ENCODE measurements at regions not wholly inside any gene's neighbourhood (a gene's known extent, or its start where the extent isn't known, plus 50 kb on each side); places are given as distances from the start of the nearest gene placed in this dataset.

DNA sequence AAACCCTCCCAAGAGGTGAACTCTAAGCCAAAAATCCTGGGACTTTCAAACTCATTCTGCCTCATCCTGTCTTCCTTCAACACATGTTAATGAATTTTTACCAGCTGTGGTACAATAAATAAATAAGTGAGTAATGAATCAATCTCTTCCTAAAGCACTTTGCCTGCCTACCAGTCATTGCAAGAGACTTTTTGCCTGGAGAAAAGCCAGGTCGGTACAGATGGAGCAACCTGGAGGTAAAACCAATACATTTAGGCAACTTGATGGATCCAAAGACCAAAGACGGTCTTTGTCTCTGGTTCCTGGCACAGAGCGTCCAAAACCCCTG is 324.2 kb downstream of the PMP22 start (continued):
- TF ChIP-seq, protein P1, sequence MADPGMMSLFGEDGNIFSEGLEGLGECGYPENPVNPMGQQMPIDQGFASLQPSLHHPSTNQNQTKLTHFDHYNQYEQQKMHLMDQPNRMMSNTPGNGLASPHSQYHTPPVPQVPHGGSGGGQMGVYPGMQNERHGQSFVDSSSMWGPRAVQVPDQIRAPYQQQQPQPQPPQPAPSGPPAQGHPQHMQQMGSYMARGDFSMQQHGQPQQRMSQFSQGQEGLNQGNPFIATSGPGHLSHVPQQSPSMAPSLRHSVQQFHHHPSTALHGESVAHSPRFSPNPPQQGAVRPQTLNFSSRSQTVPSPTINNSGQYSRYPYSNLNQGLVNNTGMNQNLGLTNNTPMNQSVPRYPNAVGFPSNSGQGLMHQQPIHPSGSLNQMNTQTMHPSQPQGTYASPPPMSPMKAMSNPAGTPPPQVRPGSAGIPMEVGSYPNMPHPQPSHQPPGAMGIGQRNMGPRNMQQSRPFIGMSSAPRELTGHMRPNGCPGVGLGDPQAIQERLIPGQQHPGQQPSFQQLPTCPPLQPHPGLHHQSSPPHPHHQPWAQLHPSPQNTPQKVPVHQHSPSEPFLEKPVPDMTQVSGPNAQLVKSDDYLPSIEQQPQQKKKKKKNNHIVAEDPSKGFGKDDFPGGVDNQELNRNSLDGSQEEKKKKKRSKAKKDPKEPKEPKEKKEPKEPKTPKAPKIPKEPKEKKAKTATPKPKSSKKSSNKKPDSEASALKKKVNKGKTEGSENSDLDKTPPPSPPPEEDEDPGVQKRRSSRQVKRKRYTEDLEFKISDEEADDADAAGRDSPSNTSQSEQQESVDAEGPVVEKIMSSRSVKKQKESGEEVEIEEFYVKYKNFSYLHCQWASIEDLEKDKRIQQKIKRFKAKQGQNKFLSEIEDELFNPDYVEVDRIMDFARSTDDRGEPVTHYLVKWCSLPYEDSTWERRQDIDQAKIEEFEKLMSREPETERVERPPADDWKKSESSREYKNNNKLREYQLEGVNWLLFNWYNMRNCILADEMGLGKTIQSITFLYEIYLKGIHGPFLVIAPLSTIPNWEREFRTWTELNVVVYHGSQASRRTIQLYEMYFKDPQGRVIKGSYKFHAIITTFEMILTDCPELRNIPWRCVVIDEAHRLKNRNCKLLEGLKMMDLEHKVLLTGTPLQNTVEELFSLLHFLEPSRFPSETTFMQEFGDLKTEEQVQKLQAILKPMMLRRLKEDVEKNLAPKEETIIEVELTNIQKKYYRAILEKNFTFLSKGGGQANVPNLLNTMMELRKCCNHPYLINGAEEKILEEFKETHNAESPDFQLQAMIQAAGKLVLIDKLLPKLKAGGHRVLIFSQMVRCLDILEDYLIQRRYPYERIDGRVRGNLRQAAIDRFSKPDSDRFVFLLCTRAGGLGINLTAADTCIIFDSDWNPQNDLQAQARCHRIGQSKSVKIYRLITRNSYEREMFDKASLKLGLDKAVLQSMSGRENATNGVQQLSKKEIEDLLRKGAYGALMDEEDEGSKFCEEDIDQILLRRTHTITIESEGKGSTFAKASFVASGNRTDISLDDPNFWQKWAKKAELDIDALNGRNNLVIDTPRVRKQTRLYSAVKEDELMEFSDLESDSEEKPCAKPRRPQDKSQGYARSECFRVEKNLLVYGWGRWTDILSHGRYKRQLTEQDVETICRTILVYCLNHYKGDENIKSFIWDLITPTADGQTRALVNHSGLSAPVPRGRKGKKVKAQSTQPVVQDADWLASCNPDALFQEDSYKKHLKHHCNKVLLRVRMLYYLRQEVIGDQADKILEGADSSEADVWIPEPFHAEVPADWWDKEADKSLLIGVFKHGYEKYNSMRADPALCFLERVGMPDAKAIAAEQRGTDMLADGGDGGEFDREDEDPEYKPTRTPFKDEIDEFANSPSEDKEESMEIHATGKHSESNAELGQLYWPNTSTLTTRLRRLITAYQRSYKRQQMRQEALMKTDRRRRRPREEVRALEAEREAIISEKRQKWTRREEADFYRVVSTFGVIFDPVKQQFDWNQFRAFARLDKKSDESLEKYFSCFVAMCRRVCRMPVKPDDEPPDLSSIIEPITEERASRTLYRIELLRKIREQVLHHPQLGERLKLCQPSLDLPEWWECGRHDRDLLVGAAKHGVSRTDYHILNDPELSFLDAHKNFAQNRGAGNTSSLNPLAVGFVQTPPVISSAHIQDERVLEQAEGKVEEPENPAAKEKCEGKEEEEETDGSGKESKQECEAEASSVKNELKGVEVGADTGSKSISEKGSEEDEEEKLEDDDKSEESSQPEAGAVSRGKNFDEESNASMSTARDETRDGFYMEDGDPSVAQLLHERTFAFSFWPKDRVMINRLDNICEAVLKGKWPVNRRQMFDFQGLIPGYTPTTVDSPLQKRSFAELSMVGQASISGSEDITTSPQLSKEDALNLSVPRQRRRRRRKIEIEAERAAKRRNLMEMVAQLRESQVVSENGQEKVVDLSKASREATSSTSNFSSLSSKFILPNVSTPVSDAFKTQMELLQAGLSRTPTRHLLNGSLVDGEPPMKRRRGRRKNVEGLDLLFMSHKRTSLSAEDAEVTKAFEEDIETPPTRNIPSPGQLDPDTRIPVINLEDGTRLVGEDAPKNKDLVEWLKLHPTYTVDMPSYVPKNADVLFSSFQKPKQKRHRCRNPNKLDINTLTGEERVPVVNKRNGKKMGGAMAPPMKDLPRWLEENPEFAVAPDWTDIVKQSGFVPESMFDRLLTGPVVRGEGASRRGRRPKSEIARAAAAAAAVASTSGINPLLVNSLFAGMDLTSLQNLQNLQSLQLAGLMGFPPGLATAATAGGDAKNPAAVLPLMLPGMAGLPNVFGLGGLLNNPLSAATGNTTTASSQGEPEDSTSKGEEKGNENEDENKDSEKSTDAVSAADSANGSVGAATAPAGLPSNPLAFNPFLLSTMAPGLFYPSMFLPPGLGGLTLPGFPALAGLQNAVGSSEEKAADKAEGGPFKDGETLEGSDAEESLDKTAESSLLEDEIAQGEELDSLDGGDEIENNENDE (IDR thresholded peaks at IDR 0.05; ENCODE audit: insufficient replicate concordance, low read length), result no peak
- TF ChIP-seq MAFK (IDR thresholded peaks at IDR 0.05; ENCODE audit: low read depth, low read length) (no peak), SP2 (IDR thresholded peaks at IDR 0.05; ENCODE audit: low read length) (no peak)
- TF ChIP-seq, protein P2, sequence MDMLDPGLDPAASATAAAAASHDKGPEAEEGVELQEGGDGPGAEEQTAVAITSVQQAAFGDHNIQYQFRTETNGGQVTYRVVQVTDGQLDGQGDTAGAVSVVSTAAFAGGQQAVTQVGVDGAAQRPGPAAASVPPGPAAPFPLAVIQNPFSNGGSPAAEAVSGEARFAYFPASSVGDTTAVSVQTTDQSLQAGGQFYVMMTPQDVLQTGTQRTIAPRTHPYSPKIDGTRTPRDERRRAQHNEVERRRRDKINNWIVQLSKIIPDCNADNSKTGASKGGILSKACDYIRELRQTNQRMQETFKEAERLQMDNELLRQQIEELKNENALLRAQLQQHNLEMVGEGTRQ (IDR thresholded peaks at IDR 0.05; ENCODE audit: low read length), result no peak

All from H1 (cell line).